ENCODE measurements at regions not wholly inside any gene's neighbourhood (a gene's known extent, or its start where the extent isn't known, plus 50 kb on each side); places are given as distances from the start of the nearest gene placed in this dataset.

DNA sequence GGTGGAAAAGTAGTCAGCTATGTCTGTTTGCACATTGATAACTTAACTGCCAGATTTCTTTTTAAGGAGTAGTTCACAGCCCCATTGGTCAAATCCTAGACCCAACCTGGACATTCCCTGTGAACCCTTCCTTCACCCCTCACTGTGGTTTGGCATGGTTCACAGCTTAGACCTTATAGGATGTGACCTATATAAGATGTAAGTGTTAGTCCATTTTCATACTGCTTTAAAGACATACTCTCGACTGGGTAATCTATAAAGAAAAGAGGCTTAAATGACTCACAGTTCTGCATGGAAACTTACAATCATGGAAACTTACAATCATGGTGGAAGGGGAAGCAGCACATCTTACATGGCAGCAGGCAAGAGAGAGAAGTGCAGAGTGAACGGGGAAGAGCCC, 1066.2 kb downstream of the TTLL7 start:
- TF ChIP-seq EZH2 (IDR thresholded peaks at IDR 0.05): no peak
- no peak for TF ChIP-seq CTCF (IDR thresholded peaks at IDR 0.05)
- TF ChIP-seq EZH2phosphoT487 (IDR thresholded peaks at IDR 0.05): no peak
